SK-N-SH (cell line): ENCODE measurements at regions not wholly inside any gene's neighbourhood (a gene's known extent, or its start where the extent isn't known, plus 50 kb on each side); places are given as distances from the start of the nearest gene placed in this dataset.
"Not testable (repeated sequence)": the region's sequence is repeated elsewhere in the genome, so short reads cannot be mapped to it uniquely, and the experiment has no call there.

Experiments
- CTCF ChIA-PET: fragments of 300-600, 350-600 bp; formaldehyde crosslinking; extraction: SDS; loops from one replicate; lab custom pipeline; 2021; lab: Yijun Ruan, JAX
- POLR2A ChIA-PET: fragments of 350-600 bp; sonication (Branson Sonifier 250); formaldehyde crosslinking; extraction: SDS; loops from one replicate; lab custom pipeline; 2020; ENCODE audit warnings: antibody characterized with exemption, inconsistent platforms; lab: Yijun Ruan, JAX
- DNase-seq: peaks from one replicate; pipeline ENCODE4 v3.0.0; 2012
- H2AFZ ChIP-seq: fragments of 200-600 bp; sonication (generic); 2 replicates; pipeline ENCODE4 v1.8.1; 2016; ENCODE audit warnings: antibody characterized with exemption, mild to moderate bottlenecking, low read depth
- H3F3A ChIP-seq: fragments of 200-600 bp; sonication (generic); replicated peaks from 2 replicates; pipeline ENCODE3; 2016; ENCODE audit warnings: antibody characterized with exemption, mild to moderate bottlenecking; ENCODE audit not compliant: insufficient read depth
- H3K27ac ChIP-seq, 2 experiments: fragments of 200-500 bp in 1 of 2; fragments of 200-600 bp in 1 of 2; sonication (Bioruptor generic) in 1 of 2; sonication (generic), shearing (Covaris generic) in 1 of 2; 2 replicates each; pipeline versions ENCODE4 v1.5.1 to v1.6.1; 2014 to 2016; ENCODE audit warnings: low read depth in 2 of 2, inconsistent platforms in 1 of 2, low read length in 1 of 2, mild to moderate bottlenecking in 1 of 2, mixed read lengths in 1 of 2
- H3K27me3 ChIP-seq: fragments of 200-600 bp; sonication (generic), shearing (Covaris generic); 2 replicates; pipeline ENCODE4 v1.6.1; 2016; ENCODE audit warnings: mixed run types; ENCODE audit not compliant: insufficient read depth
- H3K36me3 ChIP-seq, 2 experiments: fragments of 200-500 bp in 1 of 2; fragments of 200-600 bp in 1 of 2; sonication (Bioruptor generic) in 1 of 2; sonication (generic) in 1 of 2; replicated peaks in 1 of 2; 2 replicates each; pipeline versions ENCODE3 to v1.5.1; 2014 to 2016; ENCODE audit warnings: low read length in 1 of 2, mild to moderate bottlenecking in 1 of 2; ENCODE audit not compliant: insufficient read depth in 2 of 2, control insufficient read depth in 1 of 2
- H3K4me1 ChIP-seq, 2 experiments: fragments of 200-500 bp in 1 of 2; fragments of 200-600 bp in 1 of 2; sonication (Bioruptor generic) in 1 of 2; sonication (generic), shearing (Covaris generic) in 1 of 2; 2 replicates each; pipeline versions ENCODE4 v1.5.1 to v1.6.1; 2014 to 2016; ENCODE audit warnings: low read depth in 1 of 2, low read length in 1 of 2, mixed run types in 1 of 2; ENCODE audit not compliant: insufficient read depth in 2 of 2, control insufficient read depth in 1 of 2
- H3K4me2 ChIP-seq: fragments of 200-600 bp; sonication (generic), shearing (Covaris generic); 2 replicates; pipeline ENCODE4 v1.6.1; 2017; ENCODE audit warnings: mixed run types
- H3K4me3 ChIP-seq, 2 experiments: fragments of 200-500 bp in 1 of 2; fragments of 200-600 bp in 1 of 2; sonication (Bioruptor generic) in 1 of 2; sonication (generic), shearing (Covaris generic) in 1 of 2; 2 replicates each; pipeline versions ENCODE4 v1.5.1 to v1.8.1; 2014 to 2016; ENCODE audit warnings: low read depth in 2 of 2, inconsistent platforms in 1 of 2, low read length in 1 of 2, mild to moderate bottlenecking in 1 of 2, mixed read lengths in 1 of 2, moderate library complexity in 1 of 2
- H3K79me2 ChIP-seq: fragments of 200-600 bp; sonication (generic); 2 replicates; pipeline ENCODE4 v1.8.1; 2017; ENCODE audit warnings: mild to moderate bottlenecking; ENCODE audit not compliant: insufficient read depth
- H3K9ac ChIP-seq: fragments of 200-600 bp; sonication (generic); 2 replicates; pipeline ENCODE4 v1.6.1; 2017; ENCODE audit warnings: mixed run types
- H3K9me2 ChIP-seq: fragments of 200-600 bp; sonication (generic); 2 replicates; pipeline ENCODE4 v1.6.1; 2017; ENCODE audit warnings: mixed run types
- H3K9me3 ChIP-seq: fragments of 200-600 bp; sonication (generic); 2 replicates; pipeline ENCODE4 v1.6.1; 2017; ENCODE audit warnings: mixed run types, mild to moderate bottlenecking, moderate library complexity
- H4K20me1 ChIP-seq: fragments of 200-600 bp; sonication (generic); 2 replicates; pipeline ENCODE4 v1.6.1; 2017; ENCODE audit warnings: mild to moderate bottlenecking, mixed run types; ENCODE audit not compliant: insufficient read depth
- REST ChIP-seq: IDR thresholded peaks from 2 replicates; pipeline ENCODE4 v1.6.1; 2012; ENCODE audit warnings: mild to moderate bottlenecking, low read depth, low read length, moderate library complexity
- WGBS: methylation state at CpG from one replicate; pipeline ENCODE4 v1.1.6; 2017; ENCODE audit warnings: low lambda C conversion rate; 5-methylcytosine and 5-hydroxymethylcytosine counted together

GRCh38 chr13:18824678-18825077, 356.9 kb downstream of the TUBA3C start:
- POLR2A ChIA-PET: not testable (repeated sequence)
- WGBS: 0% methylated on average over 1 of the region's 1 CpG

GRCh38 chr13:18822655-18823639, 358.7 kb downstream of the TUBA3C start:
- H3K36me3 ChIP-seq, H3K27me3 ChIP-seq, CTCF ChIA-PET, H3K79me2 ChIP-seq, H4K20me1 ChIP-seq, H3K9me3 ChIP-seq, POLR2A ChIA-PET, DNase-seq, H3K4me2 ChIP-seq, H3K4me3 ChIP-seq, H3K9me2 ChIP-seq, H3K27ac ChIP-seq, H3K4me1 ChIP-seq, H3K9ac ChIP-seq, H3F3A ChIP-seq, H2AFZ ChIP-seq: not testable (repeated sequence)
- 4% methylated on average over 3 of the region's 3 CpGs for WGBS

More at GRCh38 chr13:18824678-18825077, 356.9 kb downstream of the TUBA3C start:
- H3K79me2 ChIP-seq, H3K9ac ChIP-seq, DNase-seq, H3K9me2 ChIP-seq, H3K4me3 ChIP-seq, H3K9me3 ChIP-seq, H3K4me1 ChIP-seq, H3K27ac ChIP-seq, H3K36me3 ChIP-seq, CTCF ChIA-PET, H2AFZ ChIP-seq, H3K4me2 ChIP-seq, H4K20me1 ChIP-seq, H3F3A ChIP-seq, H3K27me3 ChIP-seq: not testable (repeated sequence)

- H3K9me3 ChIP-seq, H3K9me2 ChIP-seq, H3K4me1 ChIP-seq, DNase-seq, POLR2A ChIA-PET, H3K4me3 ChIP-seq, H3F3A ChIP-seq, H3K27me3 ChIP-seq, H3K79me2 ChIP-seq, H3K27ac ChIP-seq, CTCF ChIA-PET, H3K36me3 ChIP-seq, H3K4me2 ChIP-seq, H2AFZ ChIP-seq, H3K9ac ChIP-seq, H4K20me1 ChIP-seq: not testable (repeated sequence)
- WGBS: 0% methylated on average over 2 of the region's 2 CpGs
These were observed 407.6 kb downstream of the TUBA3C start for GRCh38 chr13:18773988-18774387.

GRCh38 chr13:18741696-18742095, 439.9 kb downstream of the TUBA3C start:
- H3K79me2 ChIP-seq, H3K4me2 ChIP-seq, H3F3A ChIP-seq, H4K20me1 ChIP-seq, DNase-seq, H3K9me3 ChIP-seq, H3K27me3 ChIP-seq, H3K9me2 ChIP-seq, H3K4me1 ChIP-seq, H3K27ac ChIP-seq, H2AFZ ChIP-seq, POLR2A ChIA-PET, CTCF ChIA-PET, H3K4me3 ChIP-seq, H3K36me3 ChIP-seq, H3K9ac ChIP-seq: not testable (repeated sequence)
- TF ChIP-seq REST: peak; percentile 83
- 0% methylated on average over 3 of the region's 4 CpGs for WGBS
